GM18511 (cell line): ENCODE measurements at regions not wholly inside any gene's neighbourhood (a gene's known extent, or its start where the extent isn't known, plus 50 kb on each side); places are given as distances from the start of the nearest gene placed in this dataset.
"Not testable (repeated sequence)": the region's sequence is repeated elsewhere in the genome, so short reads cannot be mapped to it uniquely, and the experiment has no call there.

ENCODE experiments used
- ATAC-seq: cut with Tn5 transposase; IDR thresholded peaks from one replicate; pipeline ENCODE4 v1.9.1; 2021; ENCODE audit warnings: mild to moderate bottlenecking, moderate library complexity; ENCODE audit not compliant: unreplicated experiment

DNA sequence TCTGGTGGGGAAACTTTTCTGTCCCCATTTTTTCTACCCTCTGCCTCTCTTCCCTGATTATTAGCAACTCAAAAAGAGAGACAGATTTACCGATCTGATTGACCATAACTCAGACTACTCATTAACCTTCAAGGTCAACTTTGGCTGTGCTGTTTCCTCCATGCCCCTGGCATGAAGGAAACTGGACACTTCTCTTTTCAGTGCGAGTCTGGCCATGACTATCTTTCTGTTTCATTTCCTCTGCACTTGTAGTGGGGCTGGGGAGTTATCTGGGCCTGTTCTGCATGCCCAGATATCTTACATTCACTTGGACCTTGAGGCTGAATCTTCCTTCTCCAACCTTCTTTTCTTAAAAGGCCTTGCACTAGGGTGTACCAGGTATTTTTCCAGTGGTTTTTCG is 76.9 kb upstream of the SLCO2A1 start:
- peak; percentile 90 for ATAC-seq

DNA sequence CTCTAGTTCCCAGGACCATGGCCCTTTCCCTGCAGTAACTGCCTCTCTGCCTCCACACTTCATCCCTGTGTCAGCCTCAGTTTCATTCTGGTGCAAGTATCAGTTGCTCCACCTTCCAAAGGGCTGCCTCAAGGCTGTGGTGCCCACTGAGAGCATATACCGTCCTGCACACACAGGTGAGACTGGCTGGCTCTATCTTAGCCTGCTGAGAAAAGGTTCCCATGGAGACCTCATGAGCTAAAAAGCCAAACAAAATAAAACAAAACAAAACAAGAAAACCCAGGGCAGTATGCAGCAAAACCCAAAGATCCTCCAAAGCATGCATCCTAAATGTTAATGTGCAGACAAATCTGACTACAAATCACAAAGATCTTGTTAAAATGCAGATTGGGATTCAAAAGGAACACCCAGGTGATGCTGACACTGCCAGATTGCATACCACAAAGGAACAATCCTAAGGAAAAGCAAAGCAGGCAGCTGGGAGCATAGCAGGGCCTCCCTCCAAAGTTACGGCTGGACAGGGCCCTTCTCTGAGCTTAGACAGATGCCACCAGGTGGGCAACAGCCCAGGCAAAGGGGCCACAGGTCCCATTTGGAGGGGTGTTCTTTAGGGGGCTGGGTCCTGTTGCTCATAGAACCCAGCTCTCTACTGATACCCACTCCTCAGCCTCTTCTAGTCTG is 76.3 kb upstream of the SLCO2A1 start:
- ATAC-seq: peak; percentile 24

DNA sequence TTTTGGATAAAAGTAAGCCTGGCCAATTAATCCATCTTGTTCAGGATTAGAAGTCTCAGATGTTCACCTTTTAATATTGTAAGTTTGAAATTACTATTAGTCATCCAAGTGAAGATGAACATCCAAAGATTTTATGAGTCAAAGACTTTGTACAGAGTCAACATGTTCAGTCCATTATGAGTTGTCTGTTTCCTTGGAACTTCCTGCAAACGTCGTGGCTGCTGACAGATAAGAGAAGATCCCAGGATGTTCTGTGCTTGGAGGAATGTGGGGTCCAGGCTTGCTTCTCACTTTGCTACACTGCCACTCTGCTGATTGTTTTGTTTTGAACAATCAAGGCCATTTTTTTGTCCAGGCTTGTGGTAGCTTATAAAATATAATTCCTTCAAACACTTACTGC is 74.3 kb upstream of the SLCO2A1 start:
- no peak for ATAC-seq

DNA sequence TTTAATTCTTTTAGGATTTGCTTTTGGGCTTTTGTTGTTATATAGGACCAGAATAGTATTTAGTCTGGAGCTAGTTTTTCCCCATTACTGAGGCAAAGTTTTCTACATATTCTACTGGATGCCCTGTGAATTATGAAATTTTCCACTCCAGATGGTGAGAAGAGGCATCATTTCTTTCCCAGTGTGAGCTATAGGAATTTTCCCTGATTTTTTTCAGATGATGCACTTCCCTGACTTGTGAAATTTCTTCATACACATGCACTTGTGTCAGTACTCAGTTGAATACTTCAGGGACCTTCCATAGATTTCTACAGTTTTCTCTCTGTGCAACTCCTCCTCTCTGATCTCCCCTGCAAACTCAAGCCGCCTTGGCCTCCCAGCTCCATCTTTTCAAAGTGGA is 73.7 kb upstream of the SLCO2A1 start:
- ATAC-seq: no peak

DNA sequence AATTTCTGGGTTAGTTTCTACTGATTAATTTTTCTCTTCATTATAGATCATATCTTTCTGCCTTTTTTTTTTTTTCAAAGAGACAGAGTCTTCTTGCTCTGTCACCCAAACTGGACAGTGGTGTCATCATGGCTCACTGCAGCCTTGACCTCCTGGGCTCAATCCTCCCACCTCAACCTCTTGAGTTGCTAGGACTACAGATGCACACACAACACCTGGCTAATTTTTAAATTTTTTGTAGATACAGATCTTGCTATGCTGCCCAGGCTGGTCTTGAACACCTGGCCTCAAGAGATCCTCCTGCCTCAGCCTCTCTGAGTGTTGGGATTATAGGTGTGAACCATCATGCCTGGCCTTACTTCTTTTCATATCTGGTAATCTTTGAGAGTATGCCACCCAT is 73.3 kb upstream of the SLCO2A1 start:
- no peak for ATAC-seq

DNA sequence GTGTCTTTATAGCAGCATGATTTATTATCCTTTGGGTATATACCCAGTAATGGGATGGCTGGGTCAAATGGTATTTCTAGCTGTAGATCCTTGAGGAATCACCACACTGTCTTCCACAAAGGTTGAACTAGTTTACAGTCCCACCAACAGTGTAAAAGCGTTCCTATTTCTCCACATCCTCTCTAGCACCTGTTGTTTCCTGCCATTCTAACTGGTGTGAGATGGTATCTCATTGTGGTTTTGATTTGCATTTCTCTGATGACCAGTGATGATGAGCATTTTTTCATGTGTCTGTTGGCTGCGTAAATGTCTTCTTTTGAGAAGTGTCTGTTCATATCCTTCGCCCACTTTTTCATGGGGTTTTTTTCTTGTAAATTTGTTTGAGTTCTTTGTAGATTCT is 66.5 kb upstream of the SLCO2A1 start:
- not testable (repeated sequence) for ATAC-seq

DNA sequence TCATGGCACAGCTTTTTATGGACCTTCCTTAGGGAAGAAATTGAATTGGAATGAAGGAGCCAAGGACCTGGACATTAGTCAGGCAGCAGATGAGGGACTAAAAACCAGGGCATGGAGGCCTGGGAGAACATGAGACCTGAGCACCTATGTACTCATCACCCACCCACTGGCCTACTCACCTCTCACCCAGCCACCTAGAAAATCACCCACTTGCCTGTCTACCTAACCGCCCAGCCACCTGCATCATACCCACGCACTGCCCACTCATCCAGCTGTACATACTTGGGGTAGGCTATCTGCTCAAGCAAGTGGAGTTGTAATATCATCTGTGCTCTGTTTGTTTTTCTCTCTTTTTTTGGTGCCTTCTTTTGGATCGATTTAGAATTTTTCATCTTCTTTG is 65.3 kb upstream of the SLCO2A1 start:
- no peak for ATAC-seq

DNA sequence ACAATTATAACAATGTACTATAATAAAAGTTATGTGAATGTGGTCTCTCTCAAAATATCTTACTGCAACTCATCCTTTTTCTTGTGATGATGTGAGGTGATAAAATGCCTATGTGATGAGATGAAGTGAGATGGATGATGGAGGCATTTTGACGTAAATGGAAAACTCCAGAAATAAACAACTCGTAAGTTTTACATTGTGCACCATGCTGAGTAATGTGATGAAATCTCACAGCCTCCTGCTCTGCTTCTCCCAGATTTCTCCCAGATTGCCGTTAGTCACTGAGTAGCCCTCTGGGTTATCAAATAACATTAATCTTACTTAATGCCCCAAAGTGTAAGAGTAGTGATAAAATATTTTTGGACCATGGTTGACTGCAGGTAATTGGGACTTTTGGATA is 64.8 kb upstream of the SLCO2A1 start:
- no peak for ATAC-seq

DNA sequence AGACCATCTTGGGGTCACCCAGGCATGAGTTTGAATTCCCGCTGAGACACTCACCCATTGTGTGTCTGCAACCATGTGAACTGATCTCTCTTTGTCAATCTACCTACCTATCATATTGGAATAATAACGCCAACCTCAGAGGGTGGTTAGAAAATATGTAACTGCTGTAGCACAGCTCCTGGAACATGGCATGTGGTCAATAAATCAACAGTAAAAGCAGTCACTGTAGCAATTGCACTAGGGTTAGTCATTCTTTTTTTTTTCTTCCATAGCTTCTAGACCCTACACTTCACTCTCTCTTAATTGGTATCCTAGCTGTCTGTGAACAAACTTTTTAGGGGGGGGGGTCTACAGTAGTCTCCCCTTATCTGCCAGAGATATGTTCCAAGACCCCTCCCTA is 64.2 kb upstream of the SLCO2A1 start:
- no peak for ATAC-seq

DNA sequence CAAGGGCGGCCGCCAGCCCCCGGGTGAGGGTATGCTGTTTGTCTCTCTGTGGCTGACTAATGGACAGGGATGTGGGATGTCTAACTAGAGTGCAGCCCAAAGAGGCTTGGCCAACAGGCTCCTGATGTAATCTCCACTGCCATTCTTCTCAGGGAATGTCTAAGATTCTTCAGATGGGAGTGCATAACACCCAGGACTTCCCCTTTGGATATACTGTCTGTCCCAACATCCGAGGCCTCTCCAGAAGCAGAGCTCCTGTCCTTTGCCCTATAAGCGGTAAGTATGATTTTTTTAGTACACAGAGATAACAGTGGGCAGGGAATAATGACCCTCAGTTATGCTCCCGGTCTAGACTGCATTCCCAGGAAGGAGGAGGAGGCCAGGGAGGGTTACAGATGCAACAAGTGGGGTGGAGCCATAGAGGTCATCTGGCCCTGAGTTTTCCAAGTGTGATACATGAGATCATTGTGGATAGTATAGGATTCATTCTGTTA is 62.5 kb upstream of the SLCO2A1 start:
- no peak for ATAC-seq

DNA sequence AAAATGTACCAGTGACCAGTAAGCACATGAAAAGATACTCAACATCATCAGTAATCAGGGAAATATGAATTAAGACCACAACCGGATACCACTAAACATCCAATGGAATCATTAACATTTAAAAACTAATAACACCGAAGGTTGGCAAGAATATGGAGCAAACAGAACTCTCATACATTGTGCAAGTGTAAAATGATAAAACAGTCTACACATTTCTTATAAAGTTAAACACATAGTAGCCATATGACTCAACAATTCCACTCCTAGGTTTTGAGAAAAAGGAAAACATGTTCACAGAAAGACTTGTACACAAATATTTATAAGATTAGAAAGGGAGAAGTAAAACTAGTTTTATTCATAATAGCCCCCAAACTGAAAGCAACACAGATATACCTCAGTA is 60.3 kb upstream of the SLCO2A1 start:
- no peak for ATAC-seq

DNA sequence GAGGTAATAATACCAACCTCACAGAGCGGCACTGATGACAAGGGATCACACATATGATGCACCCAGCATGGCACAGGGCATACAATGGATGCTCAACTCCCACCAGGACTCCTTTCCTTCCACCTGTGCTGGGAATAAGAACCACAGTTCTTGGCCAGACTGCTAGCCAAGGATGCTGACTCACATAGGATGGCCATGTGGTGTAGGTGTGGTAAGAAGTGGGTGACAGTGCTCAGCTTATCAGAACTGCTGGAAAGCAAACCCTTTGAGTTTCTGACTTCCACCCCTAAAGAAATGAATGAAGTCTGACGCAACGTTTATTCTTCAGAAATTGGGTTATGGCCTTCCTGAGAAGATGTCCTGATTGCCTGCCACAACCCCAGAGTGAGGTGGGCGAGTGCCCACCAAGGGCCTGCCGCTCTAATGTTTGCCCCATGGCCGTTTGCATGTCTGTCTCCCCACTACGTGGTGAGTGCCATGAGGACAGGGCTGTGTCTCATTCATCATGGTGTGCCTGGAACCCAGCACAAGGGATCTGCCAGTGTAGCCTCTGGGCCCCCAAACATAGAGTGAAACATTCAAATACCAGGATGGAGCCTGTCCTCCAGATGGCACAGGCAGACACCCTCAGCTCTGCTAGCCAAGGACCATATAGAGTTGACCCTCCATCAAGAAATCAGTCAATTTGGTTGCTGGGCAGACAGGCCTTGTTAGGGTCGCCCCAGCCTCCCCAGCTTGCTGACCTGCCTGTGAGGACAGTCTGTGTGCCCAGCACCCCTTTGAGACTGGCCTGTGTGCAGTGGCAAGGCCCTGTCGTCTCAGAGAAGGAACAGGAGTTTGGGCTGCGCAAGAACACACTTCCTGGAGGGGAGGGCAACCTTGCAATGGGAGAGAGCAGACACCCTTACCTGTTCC is 57.6 kb upstream of the SLCO2A1 start:
- ATAC-seq: no peak

DNA sequence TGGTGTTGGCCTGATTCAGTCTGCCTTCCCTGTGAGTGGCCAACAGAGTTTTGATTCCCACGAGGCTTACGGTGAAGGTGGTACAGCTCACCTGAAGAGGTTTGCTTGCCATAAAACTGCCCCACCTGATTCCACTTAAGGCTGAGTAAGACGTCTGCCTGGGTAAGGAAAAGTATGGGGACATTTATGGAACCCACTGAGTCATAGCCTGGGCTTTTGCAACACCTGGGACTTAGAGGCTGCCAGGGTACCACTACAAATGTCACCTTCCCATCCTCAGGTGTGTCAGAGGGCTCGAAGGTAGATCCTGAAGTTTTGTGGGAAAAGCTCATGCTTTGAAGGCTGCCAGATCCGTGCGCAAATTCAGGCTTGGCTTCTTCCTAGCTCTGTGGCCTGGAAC is 56.9 kb upstream of the SLCO2A1 start:
- ATAC-seq: no peak

DNA sequence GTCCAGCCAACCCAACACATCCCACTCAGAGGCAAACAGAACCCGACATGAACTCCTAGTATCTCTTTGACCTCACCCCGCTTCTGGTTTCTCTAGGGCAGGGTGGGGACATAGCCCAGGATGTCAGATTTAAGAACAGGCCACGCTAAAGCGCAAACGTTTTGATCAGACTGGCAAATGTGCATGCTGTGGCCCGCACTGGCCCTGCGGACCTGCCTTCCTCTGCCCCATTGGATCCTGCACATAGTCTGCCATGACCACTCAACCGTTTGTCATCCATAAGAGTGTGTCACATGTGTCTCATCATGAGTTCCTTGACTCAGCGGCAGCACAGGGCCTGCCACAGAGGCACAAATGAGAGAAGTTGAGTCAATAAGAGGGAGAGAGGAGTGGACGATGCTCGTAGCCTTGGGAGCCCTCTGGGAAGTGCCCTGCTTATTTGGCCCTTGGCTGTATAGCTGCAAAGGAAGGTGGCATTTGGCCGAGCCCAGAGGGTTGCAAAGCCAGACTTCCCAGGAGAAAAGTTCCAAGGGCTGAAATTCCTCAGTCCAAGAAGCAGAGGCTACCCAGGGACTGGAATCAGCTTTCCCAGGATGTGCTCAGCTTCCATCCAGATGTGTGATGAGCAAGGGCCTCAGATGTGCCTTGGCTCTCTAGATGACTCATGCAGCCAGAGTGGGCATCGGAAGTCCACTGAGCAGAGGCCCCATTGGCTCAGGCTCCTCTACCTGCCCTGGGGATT is 55.5 kb upstream of the SLCO2A1 start:
- no peak for ATAC-seq

DNA sequence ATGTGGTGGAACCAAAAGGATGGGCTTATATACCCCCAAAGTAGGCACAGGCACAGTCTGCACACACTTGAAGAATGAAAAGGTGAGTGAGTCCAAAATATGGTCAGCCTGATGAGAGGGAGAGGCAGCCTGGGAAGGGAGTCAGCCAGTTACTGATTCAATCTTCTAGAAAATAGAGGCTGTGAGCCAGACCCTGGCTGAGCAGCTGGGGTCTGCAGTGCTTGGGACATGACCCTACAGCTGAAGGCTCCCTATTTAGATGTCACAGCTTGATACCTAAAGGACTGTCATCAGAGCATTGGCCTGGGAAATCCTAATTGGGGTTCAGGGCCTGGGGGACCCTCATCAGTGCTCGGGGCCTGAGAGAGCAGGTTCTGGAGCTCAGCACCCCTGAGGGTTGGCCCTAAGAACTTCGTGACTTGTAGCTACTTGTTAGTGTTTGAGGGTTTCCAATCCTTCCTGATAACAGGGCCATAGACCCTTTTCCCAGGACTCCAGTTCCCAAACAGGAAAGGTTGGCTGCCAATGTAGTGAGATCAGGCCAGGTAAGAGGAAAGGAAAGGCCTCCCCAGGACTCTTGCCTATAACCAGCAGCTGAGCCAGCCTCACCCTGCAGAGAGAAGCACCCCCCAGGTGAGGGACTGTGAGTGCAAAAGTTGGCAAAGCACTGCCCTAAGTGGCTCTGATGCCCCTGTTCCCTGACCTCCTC is 54.7 kb upstream of the SLCO2A1 start:
- ATAC-seq: no peak

DNA sequence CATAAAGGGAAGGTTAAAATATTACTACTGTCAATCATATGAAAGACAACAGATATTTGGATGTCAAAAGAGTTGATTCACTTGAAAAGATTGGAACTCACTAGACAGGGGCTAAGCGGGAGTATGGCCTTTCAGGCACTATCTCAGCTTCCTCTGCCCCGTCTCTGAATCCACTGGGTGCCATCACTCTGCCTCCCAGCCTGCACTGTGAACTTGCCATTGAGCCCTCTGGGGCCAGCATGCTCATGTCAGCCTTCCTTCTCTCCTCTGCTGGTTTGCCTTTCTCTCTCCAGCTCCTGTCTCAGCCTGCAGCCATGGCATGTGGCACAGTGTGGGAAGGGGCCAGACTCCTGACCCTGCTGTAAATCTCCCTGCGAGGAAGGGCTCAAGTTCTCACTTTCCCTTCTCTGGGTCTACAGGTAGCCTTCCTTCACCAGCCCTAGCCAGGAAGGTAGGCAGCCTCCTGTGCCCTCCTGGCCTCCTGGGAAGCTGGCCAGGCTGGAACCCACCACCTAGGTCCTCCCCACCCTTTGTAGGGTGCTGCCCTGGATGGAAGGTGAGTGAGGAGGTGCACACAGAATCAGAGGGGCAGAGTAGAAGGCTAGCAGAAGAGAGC is 54.0 kb upstream of the SLCO2A1 start:
- ATAC-seq: no peak

DNA sequence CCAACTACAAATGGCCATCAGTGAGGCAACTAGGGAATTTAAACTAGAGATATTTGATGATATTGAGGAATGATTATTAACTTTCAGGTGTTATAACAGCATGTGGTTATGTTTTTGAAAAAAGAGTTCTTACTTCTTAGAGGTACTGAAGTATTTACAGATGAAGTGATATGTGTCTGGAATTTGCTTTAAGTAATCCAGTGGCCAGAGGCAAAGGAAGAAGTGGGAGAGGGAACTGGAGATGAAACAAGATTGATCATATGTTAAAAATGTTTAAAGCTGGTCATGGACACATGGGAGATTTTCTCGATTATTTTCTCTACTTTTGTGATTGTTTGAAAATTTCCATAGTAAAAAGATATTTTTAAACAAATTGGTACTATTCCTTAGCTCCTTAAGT is 53.3 kb upstream of the SLCO2A1 start:
- no peak for ATAC-seq

DNA sequence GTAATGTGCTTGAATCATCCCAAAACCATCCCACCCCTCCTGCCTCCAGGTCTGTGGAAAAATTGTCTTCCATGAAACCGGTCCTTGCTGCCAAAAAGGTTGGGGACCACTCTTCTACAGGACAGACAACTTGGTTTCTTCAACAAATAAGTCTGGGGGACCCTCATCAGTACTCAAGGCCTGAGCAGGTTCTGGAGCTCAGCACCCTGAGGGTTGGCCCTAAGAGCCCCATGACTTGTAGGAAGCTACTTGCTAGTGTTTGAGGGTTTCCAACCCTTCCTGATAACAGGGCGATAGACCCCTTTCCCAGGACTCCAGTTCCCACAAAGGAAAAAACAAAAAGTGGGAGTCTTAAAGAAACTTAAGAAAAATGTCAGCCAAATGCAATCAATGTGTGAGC is 52.9 kb upstream of the SLCO2A1 start:
- ATAC-seq: no peak

DNA sequence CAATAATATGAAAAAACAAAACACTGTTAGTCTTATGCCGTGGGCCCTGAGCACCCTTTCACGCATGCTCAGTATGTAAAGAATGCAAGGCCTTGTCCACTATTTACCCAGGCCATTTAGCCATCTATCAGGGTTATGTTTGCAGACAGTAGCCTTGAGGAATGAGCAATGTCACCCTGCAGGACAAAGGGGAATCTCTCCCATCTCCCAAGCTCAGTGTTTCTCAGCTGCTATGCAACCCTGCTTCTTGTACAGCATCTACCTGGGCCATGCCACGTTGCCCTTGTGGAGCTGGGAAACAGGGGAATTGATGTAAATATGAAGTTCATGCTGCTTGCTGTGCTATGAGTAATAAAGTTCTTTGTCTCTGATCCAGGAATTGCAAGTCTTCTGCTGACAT is 51.5 kb upstream of the SLCO2A1 start:
- ATAC-seq: no peak

DNA sequence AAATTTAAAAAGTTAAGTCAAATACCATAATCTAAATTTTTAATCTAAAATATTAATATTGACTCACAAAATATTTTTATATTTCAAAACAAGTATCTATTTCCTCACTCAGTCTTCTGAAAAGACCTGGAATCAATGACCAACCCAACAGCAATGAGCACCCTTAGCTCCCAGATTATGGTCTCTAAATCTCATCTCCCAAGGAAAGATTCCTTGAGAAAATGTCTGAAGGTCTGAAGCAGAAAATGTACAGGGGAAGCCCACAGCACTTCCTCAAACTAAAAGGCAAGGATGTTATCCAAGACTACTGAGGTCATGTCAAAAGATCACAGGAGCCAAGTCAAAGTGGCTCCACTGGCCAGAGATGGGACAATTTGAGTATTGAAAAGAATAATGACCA is 51.0 kb upstream of the SLCO2A1 start:
- no peak for ATAC-seq

DNA sequence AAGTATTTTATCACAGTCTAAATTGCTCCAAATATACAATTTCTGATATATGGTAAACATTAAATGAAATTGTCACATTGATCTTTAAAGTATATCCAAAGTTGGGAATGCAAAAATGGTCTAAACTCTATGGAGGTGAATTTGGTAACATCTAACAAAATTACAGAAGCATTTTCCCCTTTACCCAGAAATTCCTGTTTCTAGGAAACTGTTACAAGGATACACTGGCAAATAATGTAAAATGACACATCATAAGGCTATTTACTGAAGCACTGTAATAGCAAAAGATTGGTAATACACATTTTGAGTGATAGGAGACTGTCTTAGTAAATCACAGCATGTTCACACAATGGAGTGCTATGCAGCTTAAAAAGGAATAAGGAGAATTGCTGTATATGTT is 50.0 kb upstream of the SLCO2A1 start:
- ATAC-seq: no peak
